SU-DHL-6 (cell line): ENCODE measurements at regions not wholly inside any gene's neighbourhood (a gene's known extent, or its start where the extent isn't known, plus 50 kb on each side); places are given as distances from the start of the nearest gene placed in this dataset.

Experiments
- H2AFZ ChIP-seq: fragments of 200-600 bp; sonication (generic); 2 replicates; pipeline ENCODE4 v1.6.1; 2014; ENCODE audit warnings: low read depth, mild to moderate bottlenecking, moderate library complexity, mixed read lengths, antibody characterized with exemption, low read length; ENCODE audit not compliant: severe bottlenecking
- H3F3A ChIP-seq: fragments of 200-600 bp; shearing (Covaris generic); 2 replicates; pipeline ENCODE4 v1.6.0; 2016; ENCODE audit warnings: antibody characterized with exemption, mild to moderate bottlenecking; ENCODE audit not compliant: insufficient read depth
- H3K27ac ChIP-seq: fragments of 200-600 bp; sonication (generic); 2 replicates; pipeline ENCODE4 v1.5.1; 2016; ENCODE audit warnings: low read depth, mild to moderate bottlenecking, low read length, moderate library complexity, mixed read lengths
- H3K27me3 ChIP-seq: fragments of 200-600 bp; sonication (generic), shearing (Covaris generic); 2 replicates; pipeline ENCODE4 v1.6.0; 2014; ENCODE audit warnings: mild to moderate bottlenecking, low read length
- H3K36me3 ChIP-seq: fragments of 200-600 bp; sonication (generic); 2 replicates; pipeline ENCODE4 v1.6.1; 2014; ENCODE audit warnings: mild to moderate bottlenecking, low read length, mixed read lengths
- H3K4me2 ChIP-seq: fragments of 300-600, 200-600 bp; shearing (Covaris generic), sonication (generic); 2 replicates; pipeline ENCODE4 v1.6.0; 2014; ENCODE audit warnings: low read length, low read depth, mild to moderate bottlenecking; ENCODE audit not compliant: poor library complexity, severe bottlenecking
- H3K4me3 ChIP-seq: fragments of 200-600 bp; sonication (generic); 2 replicates; pipeline ENCODE4 v1.5.1; 2014; ENCODE audit warnings: antibody characterized with exemption, low read length, mild to moderate bottlenecking, mixed read lengths; ENCODE audit not compliant: insufficient read depth, poor library complexity, severe bottlenecking
- H3K79me2 ChIP-seq: fragments of 200-600 bp; sonication (generic); 2 replicates; pipeline ENCODE4 v1.6.1; 2014; ENCODE audit warnings: mild to moderate bottlenecking, low read length, moderate library complexity; ENCODE audit not compliant: insufficient read depth
- H3K9ac ChIP-seq: fragments of 200-600 bp; sonication (generic); 2 replicates; pipeline ENCODE4 v1.7.0; 2014; ENCODE audit warnings: mild to moderate bottlenecking, low read length
- H3K9me2 ChIP-seq: fragments of 200-600 bp; sonication (generic); replicated peaks from 2 replicates; pipeline ENCODE4 v1.6.1; 2014; ENCODE audit warnings: low read length; ENCODE audit not compliant: insufficient read depth
- H3K9me3 ChIP-seq: fragments of 200-600 bp; sonication (generic); 2 replicates; pipeline ENCODE4 v1.6.1; 2014; ENCODE audit warnings: low read length, mixed read lengths; ENCODE audit not compliant: insufficient read depth
- H4K20me1 ChIP-seq: fragments of 200-600 bp; sonication (generic); 2 replicates; pipeline ENCODE4 v1.6.1; 2014; ENCODE audit warnings: low read depth, mild to moderate bottlenecking, antibody characterized with exemption, low read length, moderate library complexity, mixed read lengths
- CTCF ChIP-seq: fragments of 200-600 bp; sonication (generic); IDR thresholded peaks from one replicate; pipeline ENCODE4 v1.5.1; 2017; ENCODE audit warnings: antibody characterized with exemption, mild to moderate bottlenecking, low read length, moderate library complexity; ENCODE audit not compliant: insufficient read depth, poor library complexity, severe bottlenecking
- EZH2phosphoT487 ChIP-seq: fragments of 200-600 bp; sonication (generic), shearing (Covaris generic); conservative IDR thresholded peaks from 2 replicates; pipeline ENCODE4 v1.6.1; 2018; ENCODE audit warnings: mild to moderate bottlenecking, antibody characterized with exemption, low read length, moderate library complexity, mixed read lengths

GRCh38 chr2:239475161-239476028 lies 74.6 kb upstream of the HDAC4 start:
- no peaks in the 10 kb centered on the region for H3F3A ChIP-seq
- no peak overlapping the region for H3K4me2 ChIP-seq
- H3K4me3 ChIP-seq: no peak overlapping the region
- H2AFZ ChIP-seq: no peak overlapping the region
- no peaks in the 10 kb centered on the region for H3K27me3 ChIP-seq
- no peaks in the 10 kb centered on the region for H4K20me1 ChIP-seq
- TF ChIP-seq EZH2phosphoT487 (no peak), CTCF (no peak)
- no peaks in the 10 kb centered on the region for H3K9me3 ChIP-seq
- no peak overlapping the region for H3K9ac ChIP-seq
- no peaks in the 10 kb centered on the region for H3K36me3 ChIP-seq
- no peak overlapping the region for H3K27ac ChIP-seq
- H3K79me2 ChIP-seq: no peaks in the 10 kb centered on the region
- no peaks in the 10 kb centered on the region for H3K9me2 ChIP-seq

GRCh38 chr2:239473211-239473805 lies 72.5 kb upstream of the HDAC4 start:
- Histone ChIP-seq H3K27me3 (no peaks in the 10 kb centered on the region), H3K9me2 (no peaks in the 10 kb centered on the region), H3K4me2 (no peak overlapping the region), H3F3A (no peaks in the 10 kb centered on the region), H3K4me3 (no peak overlapping the region), H3K36me3 (no peaks in the 10 kb centered on the region), H3K9me3 (no peaks in the 10 kb centered on the region), H3K79me2 (no peaks in the 10 kb centered on the region), H3K27ac (no peak overlapping the region), H2AFZ (no peak overlapping the region), H4K20me1 (no peaks in the 10 kb centered on the region), H3K9ac (no peak overlapping the region)
- no peak for TF ChIP-seq CTCF
- TF ChIP-seq EZH2phosphoT487: no peak

- no peaks in the 10 kb centered on the region for H4K20me1 ChIP-seq
- no peaks in the 10 kb centered on the region for H3F3A ChIP-seq
- TF ChIP-seq EZH2phosphoT487 (no peak), CTCF (no peak)
Measured at GRCh38 chr2:239472235-239472775, 71.5 kb upstream of the HDAC4 start.

More at GRCh38 chr2:239472235-239472775, 71.5 kb upstream of the HDAC4 start:
- Histone ChIP-seq H3K9me2 (no peaks in the 10 kb centered on the region), H3K9ac (no peak overlapping the region), H3K27me3 (no peaks in the 10 kb centered on the region), H3K9me3 (no peaks in the 10 kb centered on the region), H3K4me3 (no peak overlapping the region), H3K36me3 (no peaks in the 10 kb centered on the region), H3K4me2 (no peak overlapping the region), H3K27ac (no peak overlapping the region), H3K79me2 (no peaks in the 10 kb centered on the region), H2AFZ (no peak overlapping the region)
